ENCODE measurements at regions not wholly inside any gene's neighbourhood (a gene's known extent, or its start where the extent isn't known, plus 50 kb on each side); places are given as distances from the start of the nearest gene placed in this dataset.

DNA sequence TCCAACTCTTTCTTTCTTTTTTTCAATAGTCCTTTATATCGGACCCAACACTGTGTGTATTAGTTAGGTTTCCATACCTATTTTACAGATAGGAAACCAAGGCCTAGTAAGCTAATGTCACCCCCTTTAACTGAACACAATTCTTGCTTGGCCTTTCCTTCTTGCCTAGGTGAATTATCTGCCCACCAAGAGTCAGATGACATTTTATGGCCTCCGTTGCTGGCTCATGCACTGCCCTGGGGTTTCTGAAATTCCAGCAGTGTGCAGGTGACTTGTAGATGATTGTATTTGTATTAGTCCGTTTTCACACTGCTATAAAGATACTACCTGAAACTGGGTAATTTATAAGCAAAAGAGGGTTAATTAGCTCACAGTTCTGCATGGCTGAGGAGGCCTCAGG, 293.8 kb downstream of the GAS1 start:
- 63 to 66% methylated on average over 3 of the region's 3 CpGs for WGBS, 2 donors
- DNase-seq (no peak), ATAC-seq (no peak)
- no peak overlapping the region for H3K27ac ChIP-seq
- no peaks in the 10 kb centered on the region for H3K36me3 ChIP-seq
- H3K27me3 ChIP-seq, result no peaks in the 10 kb centered on the region
- H3K4me3 ChIP-seq, result no peak overlapping the region
- H3K4me1 ChIP-seq, result no peaks in the 10 kb centered on the region
- TF ChIP-seq, protein P1, sequence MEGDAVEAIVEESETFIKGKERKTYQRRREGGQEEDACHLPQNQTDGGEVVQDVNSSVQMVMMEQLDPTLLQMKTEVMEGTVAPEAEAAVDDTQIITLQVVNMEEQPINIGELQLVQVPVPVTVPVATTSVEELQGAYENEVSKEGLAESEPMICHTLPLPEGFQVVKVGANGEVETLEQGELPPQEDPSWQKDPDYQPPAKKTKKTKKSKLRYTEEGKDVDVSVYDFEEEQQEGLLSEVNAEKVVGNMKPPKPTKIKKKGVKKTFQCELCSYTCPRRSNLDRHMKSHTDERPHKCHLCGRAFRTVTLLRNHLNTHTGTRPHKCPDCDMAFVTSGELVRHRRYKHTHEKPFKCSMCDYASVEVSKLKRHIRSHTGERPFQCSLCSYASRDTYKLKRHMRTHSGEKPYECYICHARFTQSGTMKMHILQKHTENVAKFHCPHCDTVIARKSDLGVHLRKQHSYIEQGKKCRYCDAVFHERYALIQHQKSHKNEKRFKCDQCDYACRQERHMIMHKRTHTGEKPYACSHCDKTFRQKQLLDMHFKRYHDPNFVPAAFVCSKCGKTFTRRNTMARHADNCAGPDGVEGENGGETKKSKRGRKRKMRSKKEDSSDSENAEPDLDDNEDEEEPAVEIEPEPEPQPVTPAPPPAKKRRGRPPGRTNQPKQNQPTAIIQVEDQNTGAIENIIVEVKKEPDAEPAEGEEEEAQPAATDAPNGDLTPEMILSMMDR (IDR thresholded peaks at IDR 0.05), result no peak
- peaks cover 0 to 4% (median 0%) of the 10 kb centered on the region in 11 donors for H3K9me3 ChIP-seq
- intact Hi-C loops (cut with DNase I), result no loop called here

DNA sequence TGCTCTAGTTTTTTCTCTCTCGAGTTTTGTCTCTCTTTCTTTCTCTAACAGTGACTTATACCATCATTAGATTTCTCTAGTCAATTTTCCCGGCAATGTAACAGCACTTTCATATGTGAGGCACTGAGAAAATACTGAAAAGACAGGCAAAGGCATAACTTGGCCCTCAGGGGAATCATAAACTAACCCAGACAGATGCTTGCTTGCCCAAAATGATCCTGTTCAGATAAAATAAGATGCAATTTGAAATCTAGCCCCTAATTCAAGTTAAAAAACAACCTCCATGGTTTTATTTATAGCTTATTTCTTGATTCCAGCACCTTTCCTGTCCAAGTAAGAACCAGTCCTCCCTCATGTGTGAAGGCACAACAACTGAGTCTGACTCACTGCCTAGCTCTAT, 294.6 kb downstream of the GAS1 start:
- TF ChIP-seq, protein P1 (IDR thresholded peaks at IDR 0.05), result no peak

DNA sequence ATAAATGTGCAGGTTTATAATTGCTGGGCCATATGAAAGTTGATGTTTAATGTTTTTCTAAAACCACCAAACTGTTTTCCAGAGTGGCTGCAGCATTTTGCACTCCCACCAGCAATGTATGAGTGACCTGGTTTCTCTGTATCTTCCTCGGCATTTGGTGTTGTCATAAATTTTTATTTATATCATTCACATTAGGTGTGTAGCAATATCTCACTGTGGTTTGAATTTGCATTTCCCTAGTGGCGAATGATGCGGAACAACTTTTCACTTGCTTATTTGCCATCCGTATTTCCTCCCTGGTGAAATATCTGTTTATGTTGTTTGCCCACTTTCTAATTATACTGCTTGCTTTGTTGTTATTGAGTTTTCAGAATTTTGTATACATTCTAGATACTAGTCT, 295.7 kb upstream of the TUT7 start:
- Histone ChIP-seq H3K9me3 (peaks cover 0 to 4% (median 0%) of the 10 kb centered on the region in 11 donors), H3K4me1 (no peaks in the 10 kb centered on the region), H3K27me3 (no peaks in the 10 kb centered on the region), H3K36me3 (no peaks in the 10 kb centered on the region), H3K4me3 (no peak overlapping the region), H3K27ac (no peak overlapping the region)
- DNase-seq, result no peak
- intact Hi-C loops (cut with DNase I), result loop anchor here in 1 of 10 donors (10.0 kb wide), 1 partner anchor 215 kb away; no protein-coding TSS in a partner anchor
- ATAC-seq, result no peak
- 91 to 95% methylated on average over 4 of the region's 4 CpGs for WGBS, 2 donors
- TF ChIP-seq, protein P1 (IDR thresholded peaks at IDR 0.05), result no peak

More for the DNA sequence above, 294.6 kb downstream of the GAS1 start:
- WGBS, 2 donors, result 82 to 84% methylated on average over 2 of the region's 2 CpGs
- Histone ChIP-seq H3K27ac (no peak overlapping the region), H3K4me3 (no peak overlapping the region), H3K9me3 (peaks cover 0 to 4% (median 0%) of the 10 kb centered on the region in 11 donors), H3K36me3 (no peaks in the 10 kb centered on the region), H3K27me3 (no peaks in the 10 kb centered on the region), H3K4me1 (no peaks in the 10 kb centered on the region)
- intact Hi-C loops (cut with DNase I), result no loop called here
- DNase-seq (no peak), ATAC-seq (no peak)

DNA sequence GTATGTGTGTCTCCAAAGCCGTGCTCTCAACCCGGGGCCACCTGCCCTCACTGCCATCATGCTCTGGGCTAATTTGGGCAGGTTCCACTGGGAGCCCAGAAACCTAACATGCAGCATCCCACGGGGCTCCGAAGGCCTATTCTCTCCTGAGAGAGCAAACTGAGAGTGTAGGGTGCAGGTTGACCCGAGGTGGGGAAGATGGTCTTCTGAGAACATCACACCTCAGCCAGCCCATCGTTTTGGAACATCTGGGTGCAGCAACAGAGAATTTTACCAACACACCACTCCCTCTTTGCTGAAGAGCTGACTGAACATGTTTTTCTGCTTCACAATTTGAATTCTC, 294.6 kb upstream of the TUT7 start:
- ATAC-seq, result no peak

More for the DNA sequence above, 294.6 kb upstream of the TUT7 start:
- no peaks in the 10 kb centered on the region for H3K27me3 ChIP-seq
- no peak for DNase-seq
- no peaks in the 10 kb centered on the region for H3K4me1 ChIP-seq
- H3K4me3 ChIP-seq, result no peak overlapping the region
- H3K9me3 ChIP-seq, result peaks cover 0 to 4% (median 0%) of the 10 kb centered on the region in 11 donors
- WGBS, 2 donors, result 91 to 94% methylated on average over 6 of the region's 6 CpGs
- intact Hi-C loops (cut with DNase I), result loop anchor here in 1 of 10 donors (10.0 kb wide), 1 partner anchor 216 kb away; no protein-coding TSS in a partner anchor
- no peak overlapping the region for H3K27ac ChIP-seq
- TF ChIP-seq, protein P1 (IDR thresholded peaks at IDR 0.05), result no peak
- no peaks in the 10 kb centered on the region for H3K36me3 ChIP-seq

All from heart right ventricle (tissue), 16 donors.